Heart left ventricle (tissue), 13 donors: ENCODE measurements at regions not wholly inside any gene's neighbourhood (a gene's known extent, or its start where the extent isn't known, plus 50 kb on each side); places are given as distances from the start of the nearest gene placed in this dataset.

Experiments
- CTCF ChIP-seq, 12 donors: fragments of 200-600 bp; sonication (generic) in 4 of 12; IDR thresholded peaks; one replicate each; pipeline versions ENCODE4 v1.5.0 to v1.8.0; 2018 to 2022; ENCODE audit warnings: antibody characterized with exemption in 12 of 12, mild to moderate bottlenecking in 5 of 12
- POLR2A ChIP-seq, 2 donors: fragments of 450-650 bp; IDR thresholded peaks; one replicate each; pipeline ENCODE4 v1.6.1; 2017; ENCODE audit warnings: antibody characterized with exemption in 2 of 2, mild to moderate bottlenecking in 2 of 2, moderate library complexity in 2 of 2
- donor health status: ischemic (EF 13 %, LVEDD 7.1; RV severe dilation, severe dysfunction).
- donor health status: DM: no; HTN: yes; CAD: no.
- donor health status: DM: no; HTN: no; CAD: no.
- donor health status: ischemic (EF 25% LVEDD 6.9; RV normal size, moderate dysfunction).
- donor health status: ischemic (EF 25% LVEDD 5.7; RV mildly dilated, moderate dysfunction).
- donor health status: ischemic (EF 35%, LVEDD 5.7; RV mildly dilated, moderate dysfunction).
- donor health status: nonischemic (EF 11% LVEDD 7.7; RV severe dilation, severe dysfunction).
- donor health status: DM: yes; HTN: yes; CAD: no.
- donor health status: PGD.
- donor health status: ischemic (EF 29% LVEDD 5.4; RV normal size, mild dysfunction).
- donor health status: nonischemic (EF 23%, LVEDD 6.1; RV moderate dilation, normal function).

GRCh38 chr13:109329175-109329574, 457.2 kb downstream of the IRS2 start:
- TF ChIP-seq CTCF (IDR thresholded peaks at IDR 0.05), result no peak
- no peak for TF ChIP-seq POLR2A (IDR thresholded peaks at IDR 0.05)
